GM18507 (cell line): ENCODE measurements at regions not wholly inside any gene's neighbourhood (a gene's known extent, or its start where the extent isn't known, plus 50 kb on each side); places are given as distances from the start of the nearest gene placed in this dataset.

Experiments
- DNase-seq: peaks from one replicate; pipeline ENCODE4 v3.0.0; 2011; ENCODE audit warnings: low read depth; ENCODE audit not compliant: insufficient read length; ENCODE audit errors: extremely low spot score
- FAIRE-seq: peaks from 2 replicates; lab custom pipeline; 2011; peaks lifted over from hg19 to GRCh38; lab: Jason Lieb, UNC

GRCh38 chr5:158532739-158533138 lies 567.0 kb downstream of the EBF1 start:
- FAIRE-seq = no peak
- DNase-seq = no peak

- FAIRE-seq (no peak), DNase-seq (no peak)
Measured at GRCh38 chr5:158531860-158532259, 567.9 kb downstream of the EBF1 start.

- FAIRE-seq (no peak), DNase-seq (no peak)
Measured at GRCh38 chr5:158530115-158530514, 569.6 kb downstream of the EBF1 start.

- DNase-seq = no peak
Measured at GRCh38 chr5:158529454-158529853, 570.3 kb downstream of the EBF1 start.

GRCh38 chr5:158525663-158526062 lies 574.1 kb downstream of the EBF1 start:
- DNase-seq (no peak), FAIRE-seq (no peak)

More at GRCh38 chr5:158529454-158529853, 570.3 kb downstream of the EBF1 start:
- no peak for FAIRE-seq

GRCh38 chr5:158524070-158524469 lies 575.6 kb downstream of the EBF1 start:
- no peak for DNase-seq
- no peak for FAIRE-seq

GRCh38 chr5:158522776-158523175 lies 576.9 kb downstream of the EBF1 start:
- no peak for DNase-seq
- no peak for FAIRE-seq

- FAIRE-seq = no peak
- DNase-seq = no peak
Measured at GRCh38 chr5:158521995-158522394, 577.7 kb downstream of the EBF1 start.

- no peak for FAIRE-seq
Measured at GRCh38 chr5:158519433-158520021, 580.2 kb downstream of the EBF1 start.

GRCh38 chr5:158516521-158516920 lies 583.2 kb downstream of the EBF1 start:
- DNase-seq = no peak
- no peak for FAIRE-seq

More at GRCh38 chr5:158519433-158520021, 580.2 kb downstream of the EBF1 start:
- no peak for DNase-seq

- no peak for FAIRE-seq
- no peak for DNase-seq
Measured at GRCh38 chr5:158514986-158515359, 584.7 kb downstream of the EBF1 start.

GRCh38 chr5:158514319-158514985 lies 585.3 kb downstream of the EBF1 start:
- DNase-seq (no peak), FAIRE-seq (no peak)

- no peak for DNase-seq
- peak; percentile 81 for FAIRE-seq
Measured at GRCh38 chr5:158513490-158514318, 586.0 kb downstream of the EBF1 start.

GRCh38 chr5:158511454-158511853 lies 588.3 kb downstream of the EBF1 start:
- DNase-seq (peak; percentile 15), FAIRE-seq (peak; percentile 94)

- DNase-seq = no peak
- FAIRE-seq = no peak
Measured at GRCh38 chr5:158510479-158510878, 589.2 kb downstream of the EBF1 start.

GRCh38 chr5:158506648-158507047 lies 593.1 kb downstream of the EBF1 start:
- FAIRE-seq = no peak

GRCh38 chr5:158502686-158503085 lies 597.0 kb downstream of the EBF1 start:
- no peak for DNase-seq

More at GRCh38 chr5:158506648-158507047, 593.1 kb downstream of the EBF1 start:
- no peak for DNase-seq

GRCh38 chr5:158499892-158500418 lies 599.8 kb downstream of the EBF1 start:
- FAIRE-seq (no peak), DNase-seq (no peak)

More at GRCh38 chr5:158502686-158503085, 597.0 kb downstream of the EBF1 start:
- FAIRE-seq = no peak

- FAIRE-seq = no peak
Measured at GRCh38 chr5:158499075-158499891, 600.4 kb downstream of the EBF1 start.

More at GRCh38 chr5:158499075-158499891, 600.4 kb downstream of the EBF1 start:
- DNase-seq = no peak
